GM23248 (cell line): ENCODE measurements at regions not wholly inside any gene's neighbourhood (a gene's known extent, or its start where the extent isn't known, plus 50 kb on each side); places are given as distances from the start of the nearest gene placed in this dataset.

Experiments
- EZH2 ChIP-seq: fragments of 200-600 bp; sonication (generic); IDR thresholded peaks from 2 replicates; pipeline ENCODE4 v1.6.1; 2018; ENCODE audit warnings: antibody characterized with exemption, mild to moderate bottlenecking; ENCODE audit not compliant: insufficient read depth, poor library complexity, severe bottlenecking
- EZH2phosphoT487 ChIP-seq: fragments of 200-600 bp; sonication (generic); IDR thresholded peaks from 2 replicates; pipeline ENCODE4 v1.6.1; 2018; ENCODE audit warnings: antibody characterized with exemption, moderate library complexity, mild to moderate bottlenecking, low read depth; ENCODE audit not compliant: insufficient read depth

DNA sequence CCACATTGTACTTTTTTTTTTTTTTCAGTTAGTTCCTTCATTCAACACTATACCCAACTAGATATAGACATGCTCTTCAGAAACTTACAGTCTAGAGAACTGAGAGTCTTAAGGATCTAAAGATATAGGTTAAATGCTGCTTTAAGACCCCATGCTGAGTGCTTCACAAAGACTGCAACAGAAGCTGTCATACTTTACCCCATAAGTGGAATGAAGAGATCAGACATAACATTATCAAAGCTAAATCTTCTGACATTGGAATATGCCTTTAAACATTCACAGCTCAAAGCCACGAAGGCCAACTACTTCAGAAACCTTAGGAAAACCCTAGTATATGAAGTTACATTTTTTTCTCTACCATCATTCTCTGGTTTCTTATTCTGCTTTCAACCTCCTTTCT is 666.4 kb downstream of the KCNT2 start:
- TF ChIP-seq EZH2 = no peak
- no peak for TF ChIP-seq EZH2phosphoT487
